HCT116 (cell line): ENCODE measurements at regions not wholly inside any gene's neighbourhood (a gene's known extent, or its start where the extent isn't known, plus 50 kb on each side); places are given as distances from the start of the nearest gene placed in this dataset.
A peak's percentile ranks its signal among the peaks of the same experiment; 100 is the strongest.

ENCODE experiments used
- ATAC-seq: fragments of 200-7000 bp; cut with Tn5 transposase; 2 replicates; pipeline ENCODE4 v1.9.1; 2020; ENCODE audit warnings: mild to moderate bottlenecking, moderate library complexity
- BruUV-seq: library from RNA; stranded (reverse); fragments of 400-500 nt; replicated peaks from 2 replicates; lab custom pipeline; 2021; lab: Mats Ljungman, UMichigan
- CTCF ChIA-PET: fragments of 300-600 bp; sonication (Branson Sonifier 250); formaldehyde crosslinking; loops from one replicate; lab custom pipeline; 2021; ENCODE audit warnings: antibody characterized with exemption; lab: Charles Lee
- POLR2A ChIA-PET: fragments of 300-600, 350-600 bp; sonication (Branson Sonifier 250); formaldehyde crosslinking; loops from one replicate; lab custom pipeline; 2021; ENCODE audit warnings: antibody characterized with exemption; lab: Charles Lee
- RAD21 ChIA-PET, 2 experiments: fragments of 300-600 bp; sonication (Branson Sonifier 250); formaldehyde crosslinking; loops; one replicate each; lab custom pipeline; 2023; ENCODE audit warnings: low total read pairs in 2 of 2; ENCODE audit not compliant: uncharacterized antibody in 2 of 2, unreplicated experiment in 2 of 2, low non-redundant PET in 1 of 2; lab: Charles Lee
- DNase-seq: peaks from one replicate; pipeline ENCODE4 v3.0.0-alpha.2; 2010; ENCODE audit warnings: low read depth, low spot score
- H2AFZ ChIP-seq: fragments of 200-600 bp; shearing (Covaris generic), sonication (generic); 2 replicates; pipeline ENCODE4 v1.6.1; 2017; ENCODE audit warnings: low read depth, mixed run types, mixed read lengths, antibody characterized with exemption, low read length; ENCODE audit not compliant: poor library complexity, severe bottlenecking
- H3K27ac ChIP-seq: 2 replicates; pipeline ENCODE4 v1.5.1; 2012; ENCODE audit warnings: low read depth, low read length
- H3K27me3 ChIP-seq: fragments of 200-600 bp; sonication (generic); 2 replicates; pipeline ENCODE4 v1.6.1; 2016; ENCODE audit warnings: mixed run types, low read length, mixed read lengths; ENCODE audit not compliant: insufficient read depth
- H3K36me3 ChIP-seq, 2 experiments: fragments of 200-500 bp in 1 of 2; fragments of 200-600 bp in 1 of 2; sonication (Bioruptor generic) in 1 of 2; sonication (generic) in 1 of 2; 2 replicates each; pipeline versions ENCODE4 v1.5.1 to v1.6.1; 2014 to 2016; ENCODE audit warnings: low read length in 2 of 2, inconsistent platforms in 1 of 2, mixed read lengths in 1 of 2, mixed run types in 1 of 2; ENCODE audit not compliant: insufficient read depth in 2 of 2, control insufficient read depth in 1 of 2
- H3K4me1 ChIP-seq, 2 experiments: fragments of 200-600 bp in 1 of 2; sonication (generic) in 1 of 2; 2 replicates each; pipeline versions ENCODE4 v1.5.1 to v1.6.1; 2012 to 2017; ENCODE audit warnings: low read length in 2 of 2, inconsistent platforms in 1 of 2, mild to moderate bottlenecking in 1 of 2, mixed read lengths in 1 of 2, mixed run types in 1 of 2, moderate library complexity in 1 of 2; ENCODE audit not compliant: insufficient read depth in 2 of 2, control insufficient read depth in 1 of 2
- H3K4me2 ChIP-seq: fragments of 200-600 bp; sonication (generic); 2 replicates; pipeline ENCODE4 v1.6.1; 2017; ENCODE audit warnings: mixed run types, low read length, mixed read lengths
- H3K4me3 ChIP-seq, 2 experiments: fragments of 200-600 bp in 1 of 2; sonication (generic) in 1 of 2; replicated peaks in 1 of 2; 2 replicates each; pipeline ENCODE4 v1.5.1; 2011 to 2016; ENCODE audit warnings: low read length in 2 of 2, control low read depth in 1 of 2, low read depth in 1 of 2, mild to moderate bottlenecking in 1 of 2, mixed read lengths in 1 of 2, mixed run types in 1 of 2
- H3K79me2 ChIP-seq: fragments of 200-600 bp; sonication (generic); 2 replicates; pipeline ENCODE4 v1.6.1; 2017; ENCODE audit warnings: mild to moderate bottlenecking, mixed run types, low read length, moderate library complexity, mixed read lengths; ENCODE audit not compliant: insufficient read depth
- H3K9ac ChIP-seq: fragments of 200-600 bp; sonication (generic); 2 replicates; pipeline ENCODE4 v1.6.1; 2016; ENCODE audit warnings: low read length, mixed read lengths
- H3K9me2 ChIP-seq: fragments of 200-600 bp; sonication (generic), shearing (Covaris generic); 2 replicates; pipeline ENCODE4 v1.6.1; 2017; ENCODE audit warnings: mixed run types, mild to moderate bottlenecking, moderate library complexity; ENCODE audit not compliant: insufficient read depth
- H3K9me3 ChIP-seq, 2 experiments: fragments of 200-500 bp in 1 of 2; fragments of 200-600 bp in 1 of 2; sonication (Bioruptor generic) in 1 of 2; sonication (generic) in 1 of 2; 2 replicates each; pipeline ENCODE4 v1.6.1; 2014 to 2017; ENCODE audit warnings: low read length in 2 of 2, mixed read lengths in 2 of 2, inconsistent platforms in 1 of 2, low read depth in 1 of 2, mild to moderate bottlenecking in 1 of 2, mixed run types in 1 of 2, moderate library complexity in 1 of 2; ENCODE audit not compliant: control insufficient read depth in 1 of 2, insufficient read depth in 1 of 2
- H4K20me1 ChIP-seq: fragments of 200-600 bp; sonication (generic), shearing (Covaris generic); 2 replicates; pipeline ENCODE4 v1.6.1; 2017; ENCODE audit warnings: mixed run types, mild to moderate bottlenecking, moderate library complexity; ENCODE audit not compliant: insufficient read depth
- CBX3 ChIP-seq: IDR thresholded peaks from 2 replicates; pipeline ENCODE4 v1.6.1; 2012; ENCODE audit warnings: low read depth
- EZH2 ChIP-seq: fragments of 200-600 bp; sonication (generic); IDR thresholded peaks from 2 replicates; pipeline ENCODE4 v1.6.1; 2017; ENCODE audit warnings: antibody characterized with exemption, mixed run types
- EZH2phosphoT487 ChIP-seq: fragments of 200-600 bp; IDR thresholded peaks from 2 replicates; pipeline ENCODE4 v1.6.1; 2018; ENCODE audit warnings: antibody characterized with exemption, borderline replicate concordance
- REST ChIP-seq: IDR thresholded peaks from 2 replicates; pipeline ENCODE4 v1.6.1; 2012; ENCODE audit warnings: low read depth
- ZBTB33 ChIP-seq: IDR thresholded peaks from 2 replicates; pipeline ENCODE4 v1.6.1; 2011; ENCODE audit warnings: mild to moderate bottlenecking, low read length, moderate library complexity; ENCODE audit not compliant: insufficient replicate concordance; ENCODE audit errors: extremely low read depth
- intact Hi-C: fragments of 100-400 bp; cut with micrococcal nuclease; formaldehyde crosslinking; loops from 2 replicates; pipeline ENCODE4 v1.10.0; 2022

GRCh38 chr10:30256084-30256483 is 93.0 kb downstream of the MTPAP start:
- Histone ChIP-seq H3K27ac (no peak overlapping the region), H3K9me3 (peaks cover 0 to 7% of the 10 kb centered on the region in 2 experiments; a peak in 1 of 4 replicates), H3K4me1 (no peaks in the 10 kb centered on the region), H3K79me2 (no peaks in the 10 kb centered on the region), H4K20me1 (no peaks in the 10 kb centered on the region), H3K27me3 (no peaks in the 10 kb centered on the region), H3K36me3 (no peaks in the 10 kb centered on the region), H2AFZ (no peak overlapping the region), H3K9ac (no peak overlapping the region), H3K9me2 (no peaks in the 10 kb centered on the region), H3K4me3 (no peak overlapping the region), H3K4me2 (no peak overlapping the region)
- TF ChIP-seq CBX3 (peak; percentile 47; the same call in 1 of the 2 replicates), REST (no peak), EZH2phosphoT487 (no peak), EZH2 (no peak), ZBTB33 (no peak)
- CTCF ChIA-PET: no interaction called here
- intact Hi-C loops: no loop called here
- POLR2A ChIA-PET: no interaction called here
- no TSS peak for BruUV-seq
- ATAC-seq (no peak), DNase-seq (no peak)
- RAD21 ChIA-PET: no interaction called here
